SU-DHL-6 (cell line): ENCODE measurements at regions not wholly inside any gene's neighbourhood (a gene's known extent, or its start where the extent isn't known, plus 50 kb on each side); places are given as distances from the start of the nearest gene placed in this dataset.

Experiments used
- H2AFZ ChIP-seq: fragments of 200-600 bp; sonication (generic); 2 replicates; pipeline ENCODE4 v1.6.1; 2014; ENCODE audit warnings: low read depth, mild to moderate bottlenecking, moderate library complexity, mixed read lengths, antibody characterized with exemption, low read length; ENCODE audit not compliant: severe bottlenecking
- H3F3A ChIP-seq: fragments of 200-600 bp; shearing (Covaris generic); 2 replicates; pipeline ENCODE4 v1.6.0; 2016; ENCODE audit warnings: antibody characterized with exemption, mild to moderate bottlenecking; ENCODE audit not compliant: insufficient read depth
- H3K27ac ChIP-seq: fragments of 200-600 bp; sonication (generic); 2 replicates; pipeline ENCODE4 v1.5.1; 2016; ENCODE audit warnings: low read depth, mild to moderate bottlenecking, low read length, moderate library complexity, mixed read lengths
- H3K27me3 ChIP-seq: fragments of 200-600 bp; sonication (generic), shearing (Covaris generic); 2 replicates; pipeline ENCODE4 v1.6.0; 2014; ENCODE audit warnings: mild to moderate bottlenecking, low read length
- H3K36me3 ChIP-seq: fragments of 200-600 bp; sonication (generic); 2 replicates; pipeline ENCODE4 v1.6.1; 2014; ENCODE audit warnings: mild to moderate bottlenecking, low read length, mixed read lengths
- H3K4me2 ChIP-seq: fragments of 300-600, 200-600 bp; shearing (Covaris generic), sonication (generic); 2 replicates; pipeline ENCODE4 v1.6.0; 2014; ENCODE audit warnings: low read length, low read depth, mild to moderate bottlenecking; ENCODE audit not compliant: poor library complexity, severe bottlenecking
- H3K4me3 ChIP-seq: fragments of 200-600 bp; sonication (generic); 2 replicates; pipeline ENCODE4 v1.5.1; 2014; ENCODE audit warnings: antibody characterized with exemption, low read length, mild to moderate bottlenecking, mixed read lengths; ENCODE audit not compliant: insufficient read depth, poor library complexity, severe bottlenecking
- H3K79me2 ChIP-seq: fragments of 200-600 bp; sonication (generic); 2 replicates; pipeline ENCODE4 v1.6.1; 2014; ENCODE audit warnings: mild to moderate bottlenecking, low read length, moderate library complexity; ENCODE audit not compliant: insufficient read depth
- H3K9ac ChIP-seq: fragments of 200-600 bp; sonication (generic); 2 replicates; pipeline ENCODE4 v1.7.0; 2014; ENCODE audit warnings: mild to moderate bottlenecking, low read length
- H3K9me2 ChIP-seq: fragments of 200-600 bp; sonication (generic); replicated peaks from 2 replicates; pipeline ENCODE4 v1.6.1; 2014; ENCODE audit warnings: low read length; ENCODE audit not compliant: insufficient read depth
- H3K9me3 ChIP-seq: fragments of 200-600 bp; sonication (generic); 2 replicates; pipeline ENCODE4 v1.6.1; 2014; ENCODE audit warnings: low read length, mixed read lengths; ENCODE audit not compliant: insufficient read depth
- H4K20me1 ChIP-seq: fragments of 200-600 bp; sonication (generic); 2 replicates; pipeline ENCODE4 v1.6.1; 2014; ENCODE audit warnings: low read depth, mild to moderate bottlenecking, antibody characterized with exemption, low read length, moderate library complexity, mixed read lengths
- EZH2phosphoT487 ChIP-seq: fragments of 200-600 bp; sonication (generic), shearing (Covaris generic); conservative IDR thresholded peaks from 2 replicates; pipeline ENCODE4 v1.6.1; 2018; ENCODE audit warnings: mild to moderate bottlenecking, antibody characterized with exemption, low read length, moderate library complexity, mixed read lengths
- TF ChIP-seq, protein P1 (sequence below): fragments of 200-600 bp; sonication (generic); IDR thresholded peaks from one replicate; pipeline ENCODE4 v1.5.1; 2017; ENCODE audit warnings: antibody characterized with exemption, mild to moderate bottlenecking, low read length, moderate library complexity; ENCODE audit not compliant: insufficient read depth, poor library complexity, severe bottlenecking

GRCh38 chr19:28519952-28520861, 692.7 kb downstream of the UQCRFS1 start:
- H3K27ac ChIP-seq, result no peak overlapping the region
- no peak overlapping the region for H3K4me2 ChIP-seq
- no peak overlapping the region for H3K4me3 ChIP-seq
- H4K20me1 ChIP-seq, result no peaks in the 10 kb centered on the region
- no peaks in the 10 kb centered on the region for H3K9me2 ChIP-seq
- no peaks in the 10 kb centered on the region for H3K36me3 ChIP-seq
- H3K9ac ChIP-seq, result no peak overlapping the region
- H3K27me3 ChIP-seq, result no peaks in the 10 kb centered on the region
- no peaks in the 10 kb centered on the region for H3K79me2 ChIP-seq
- no peaks in the 10 kb centered on the region for H3K9me3 ChIP-seq
- TF ChIP-seq EZH2phosphoT487, result no peak
- TF ChIP-seq, protein P1, sequence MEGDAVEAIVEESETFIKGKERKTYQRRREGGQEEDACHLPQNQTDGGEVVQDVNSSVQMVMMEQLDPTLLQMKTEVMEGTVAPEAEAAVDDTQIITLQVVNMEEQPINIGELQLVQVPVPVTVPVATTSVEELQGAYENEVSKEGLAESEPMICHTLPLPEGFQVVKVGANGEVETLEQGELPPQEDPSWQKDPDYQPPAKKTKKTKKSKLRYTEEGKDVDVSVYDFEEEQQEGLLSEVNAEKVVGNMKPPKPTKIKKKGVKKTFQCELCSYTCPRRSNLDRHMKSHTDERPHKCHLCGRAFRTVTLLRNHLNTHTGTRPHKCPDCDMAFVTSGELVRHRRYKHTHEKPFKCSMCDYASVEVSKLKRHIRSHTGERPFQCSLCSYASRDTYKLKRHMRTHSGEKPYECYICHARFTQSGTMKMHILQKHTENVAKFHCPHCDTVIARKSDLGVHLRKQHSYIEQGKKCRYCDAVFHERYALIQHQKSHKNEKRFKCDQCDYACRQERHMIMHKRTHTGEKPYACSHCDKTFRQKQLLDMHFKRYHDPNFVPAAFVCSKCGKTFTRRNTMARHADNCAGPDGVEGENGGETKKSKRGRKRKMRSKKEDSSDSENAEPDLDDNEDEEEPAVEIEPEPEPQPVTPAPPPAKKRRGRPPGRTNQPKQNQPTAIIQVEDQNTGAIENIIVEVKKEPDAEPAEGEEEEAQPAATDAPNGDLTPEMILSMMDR, result no peak
- no peak overlapping the region for H2AFZ ChIP-seq
- H3F3A ChIP-seq, result no peaks in the 10 kb centered on the region

DNA sequence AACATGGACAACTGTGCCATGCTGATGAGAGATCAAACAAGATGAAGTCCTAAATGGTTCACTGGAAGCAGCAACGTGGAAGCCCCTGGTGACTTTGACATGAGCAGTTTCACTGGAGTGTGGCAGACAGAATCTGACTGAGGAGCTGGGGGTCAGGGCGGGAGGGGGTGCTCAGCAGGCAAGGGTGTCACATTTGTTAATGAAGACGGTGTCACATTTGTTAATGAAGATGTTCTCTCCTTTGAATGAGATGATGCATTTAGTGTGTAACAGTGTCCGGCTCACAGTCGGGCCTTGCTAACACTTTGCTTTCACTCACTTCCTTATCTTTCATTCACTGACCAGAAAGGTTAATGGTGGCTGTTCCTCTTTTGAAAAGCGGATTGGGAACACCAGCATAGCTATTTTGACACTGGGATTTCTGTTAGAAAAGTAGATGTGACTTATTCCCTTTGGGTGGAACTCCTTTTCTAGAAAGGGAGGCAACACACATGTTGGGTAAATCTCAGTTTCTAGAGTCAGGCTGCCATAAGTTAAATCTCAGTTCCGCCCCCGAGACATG, 693.7 kb downstream of the UQCRFS1 start:
- Histone ChIP-seq H2AFZ (no peak overlapping the region), H3K4me2 (no peak overlapping the region), H4K20me1 (no peaks in the 10 kb centered on the region), H3K79me2 (no peaks in the 10 kb centered on the region), H3K9me3 (no peaks in the 10 kb centered on the region), H3K9ac (no peak overlapping the region), H3K9me2 (no peaks in the 10 kb centered on the region), H3F3A (no peaks in the 10 kb centered on the region), H3K4me3 (no peak overlapping the region), H3K27me3 (no peaks in the 10 kb centered on the region), H3K27ac (no peak overlapping the region), H3K36me3 (no peaks in the 10 kb centered on the region)
- TF ChIP-seq EZH2phosphoT487, result no peak

- no peaks in the 10 kb centered on the region for H3K36me3 ChIP-seq
- H3K9me2 ChIP-seq, result no peaks in the 10 kb centered on the region
- no peaks in the 10 kb centered on the region for H4K20me1 ChIP-seq
- H3K9ac ChIP-seq, result no peak overlapping the region
- H3K79me2 ChIP-seq, result no peaks in the 10 kb centered on the region
- TF ChIP-seq, protein P1, result no peak
- no peak for TF ChIP-seq EZH2phosphoT487
- H3K27me3 ChIP-seq, result no peaks in the 10 kb centered on the region
- H3K4me2 ChIP-seq, result no peak overlapping the region
- H3K9me3 ChIP-seq, result no peaks in the 10 kb centered on the region
- no peak overlapping the region for H3K4me3 ChIP-seq
- no peak overlapping the region for H2AFZ ChIP-seq
- H3K27ac ChIP-seq, result no peak overlapping the region
- no peaks in the 10 kb centered on the region for H3F3A ChIP-seq
These were observed 696.5 kb downstream of the UQCRFS1 start for GRCh38 chr19:28516415-28516872.

- Histone ChIP-seq H3K4me3 (no peak overlapping the region), H3K9ac (no peak overlapping the region), H3K9me3 (no peaks in the 10 kb centered on the region), H4K20me1 (no peaks in the 10 kb centered on the region), H3K79me2 (no peaks in the 10 kb centered on the region), H3K36me3 (no peaks in the 10 kb centered on the region), H3K9me2 (no peaks in the 10 kb centered on the region), H3K27me3 (no peaks in the 10 kb centered on the region), H2AFZ (no peak overlapping the region), H3F3A (no peaks in the 10 kb centered on the region), H3K4me2 (no peak overlapping the region), H3K27ac (no peak overlapping the region)
- TF ChIP-seq EZH2phosphoT487, result no peak
These were observed 698.8 kb downstream of the UQCRFS1 start for GRCh38 chr19:28514166-28514565.
